GM12878 (cell line): ENCODE measurements at regions not wholly inside any gene's neighbourhood (a gene's known extent, or its start where the extent isn't known, plus 50 kb on each side); places are given as distances from the start of the nearest gene placed in this dataset.

Source experiments
- ATAC-seq: fragments of 200-7000 bp; cut with Tn5 transposase; 3 replicates; pipeline ENCODE4 v1.9.1; 2020; ENCODE audit warnings: mild to moderate bottlenecking, moderate library complexity
- BruUV-seq: library from RNA; stranded (reverse); fragments of 400-500 nt; replicated peaks from 2 replicates; lab custom pipeline; 2021; lab: Mats Ljungman, UMichigan
- CTCF ChIA-PET: fragments of 300-600 bp; sonication (Branson Sonifier 250); formaldehyde crosslinking; extraction: SDS; loops from one replicate; lab custom pipeline; 2021; ENCODE audit warnings: inconsistent platforms; lab: Yijun Ruan, JAX
- POLR2A ChIA-PET: fragments of 350-600 bp; formaldehyde crosslinking; extraction: SDS; loops from one replicate; lab custom pipeline; 2021; ENCODE audit warnings: inconsistent platforms; lab: Charles Lee
- RAD21 ChIA-PET: fragments of 300-600 bp; sonication (Branson Sonifier 250); formaldehyde crosslinking; loops from one replicate; lab custom pipeline; 2023; ENCODE audit warnings: antibody characterized with exemption; ENCODE audit not compliant: unreplicated experiment; lab: Charles Lee
- SMC1A ChIA-PET: fragments of 300-600 bp; sonication (Branson Sonifier 250); formaldehyde crosslinking; loops from one replicate; lab custom pipeline; 2023; ENCODE audit not compliant: unreplicated experiment, uncharacterized antibody; lab: Charles Lee
- DNase-seq: peaks from one replicate; pipeline ENCODE4 v3.0.0-alpha.2; 2011; ENCODE audit warnings: low read depth, low spot score
- FAIRE-seq: peaks from 3 replicates; lab custom pipeline; 2011; peaks lifted over from hg19 to GRCh38; lab: Jason Lieb, UNC
- H2AFZ ChIP-seq: 2 replicates; pipeline ENCODE4 v1.6.0; 2011; ENCODE audit warnings: low read depth, low read length, control low read depth; ENCODE audit not compliant: control insufficient read depth
- H3K27ac ChIP-seq: 2 replicates; pipeline ENCODE4 v1.5.1; 2011; ENCODE audit warnings: control low read depth; ENCODE audit not compliant: control insufficient read depth, insufficient read depth
- H3K27me3 ChIP-seq, 2 experiments: replicated peaks in 1 of 2; 2 replicates each; pipeline versions ENCODE4 v1.6.0 to v1.6.1; 2011; ENCODE audit warnings: low read length in 1 of 2; ENCODE audit not compliant: control insufficient read depth in 2 of 2, insufficient read depth in 2 of 2
- H3K36me3 ChIP-seq, 2 experiments: 2 replicates each; pipeline ENCODE4 v1.5.1; 2011; ENCODE audit warnings: low read length in 1 of 2; ENCODE audit not compliant: control insufficient read depth in 2 of 2, insufficient read depth in 2 of 2
- H3K4me1 ChIP-seq: 2 replicates; pipeline ENCODE4 v1.6.1; 2011; ENCODE audit warnings: mild to moderate bottlenecking, low read length, moderate library complexity, mixed read lengths; ENCODE audit not compliant: control insufficient read depth, insufficient read depth
- H3K4me2 ChIP-seq: 2 replicates; pipeline ENCODE4 v1.6.0; 2011; ENCODE audit warnings: control low read depth; ENCODE audit not compliant: control insufficient read depth, insufficient read depth
- H3K4me3 ChIP-seq: fragments of 200-600 bp; sonication (generic); 2 replicates; pipeline ENCODE4 v1.5.1; 2016
- H3K79me2 ChIP-seq: 2 replicates; pipeline ENCODE4 v1.6.0; 2011; ENCODE audit warnings: low read length; ENCODE audit not compliant: control insufficient read depth, insufficient read depth
- H3K9ac ChIP-seq: 2 replicates; pipeline ENCODE4 v1.8.0; 2011; ENCODE audit warnings: low read length, control low read depth, mixed read lengths; ENCODE audit not compliant: control insufficient read depth, insufficient read depth
- H3K9me3 ChIP-seq: replicated peaks from 3 replicates; pipeline ENCODE4 v1.5.1; 2011; ENCODE audit warnings: mild to moderate bottlenecking, low read length; ENCODE audit not compliant: control insufficient read depth, insufficient read depth
- H4K20me1 ChIP-seq: 2 replicates; pipeline ENCODE4 v1.6.0; 2011; ENCODE audit not compliant: control insufficient read depth, insufficient read depth
- CBX5 ChIP-seq: sonication (generic); IDR thresholded peaks from 2 replicates; pipeline ENCODE4 v1.6.1; 2016; ENCODE audit warnings: low read depth, moderate library complexity, mild to moderate bottlenecking, inconsistent platforms
- CREM ChIP-seq: IDR thresholded peaks from 2 replicates; pipeline ENCODE4 v1.6.1; 2014; ENCODE audit warnings: antibody characterized with exemption, low read depth
- DPF2 ChIP-seq: fragments of 450-650 bp; IDR thresholded peaks from 2 replicates; pipeline ENCODE4 v1.6.1; 2017; ENCODE audit warnings: mild to moderate bottlenecking
- KDM1A ChIP-seq: fragments of 200-600 bp; sonication (generic); IDR thresholded peaks from 2 replicates; pipeline ENCODE4 v1.6.1; 2016; ENCODE audit warnings: borderline replicate concordance
- KLF5 ChIP-seq: fragments of 450-650 bp; IDR thresholded peaks from 2 replicates; pipeline ENCODE4 v1.6.1; 2014; ENCODE audit warnings: mild to moderate bottlenecking; ENCODE audit not compliant: partially characterized antibody
- MTA3 ChIP-seq: IDR thresholded peaks from 2 replicates; pipeline ENCODE4 v1.6.1; 2012; ENCODE audit warnings: low read length, inconsistent platforms, borderline replicate concordance
- NFIC ChIP-seq: IDR thresholded peaks from 2 replicates; pipeline ENCODE4 v1.6.1; 2012; ENCODE audit warnings: low read depth, mild to moderate bottlenecking, inconsistent platforms, low read length, moderate library complexity
- NR2C2 ChIP-seq: IDR thresholded peaks from 2 replicates; pipeline ENCODE4 v1.6.1; 2011; ENCODE audit warnings: borderline replicate concordance, low read depth; ENCODE audit not compliant: control insufficient read depth, insufficient read length
- POLR2A ChIP-seq: IDR thresholded peaks from 2 replicates; pipeline ENCODE4 v1.6.1; 2011; ENCODE audit warnings: low read depth, mild to moderate bottlenecking, low read length
- SMC3 ChIP-seq: IDR thresholded peaks from 2 replicates; pipeline ENCODE4 v1.6.1; 2011; ENCODE audit warnings: low read length, improper control_type of control experiment, borderline replicate concordance
- SPI1 ChIP-seq: IDR thresholded peaks from 2 replicates; pipeline ENCODE4 v1.6.1; 2011; ENCODE audit warnings: low read depth, mild to moderate bottlenecking, low read length, moderate library complexity, borderline replicate concordance; ENCODE audit not compliant: insufficient read depth
- TBL1XR1 ChIP-seq: IDR thresholded peaks from 2 replicates; pipeline ENCODE4 v1.6.1; 2012; ENCODE audit warnings: low read depth, low read length, improper control_type of control experiment
- ZNF622 ChIP-seq: fragments of 450-650 bp; IDR thresholded peaks from 2 replicates; pipeline ENCODE4 v1.6.1; 2017; ENCODE audit warnings: mild to moderate bottlenecking, inconsistent platforms
- WGBS: methylation state at CpG from one replicate; pipeline ENCODE4 v1.1.6; 2016; ENCODE audit warnings: low lambda C conversion rate; ENCODE audit not compliant: insufficient replicate concordance, insufficient coverage; ENCODE audit errors: missing lambda C conversion rate; 5-methylcytosine and 5-hydroxymethylcytosine counted together
- in situ Hi-C: fragments of 300-500 bp; cut with MboI; formaldehyde crosslinking; loops from 9 replicates; pipeline ENCODE4 v1.14.3; 2018; ENCODE audit warnings: mixed read lengths
- intact Hi-C: fragments of 100-400 bp; cut with micrococcal nuclease; formaldehyde crosslinking; loops from one replicate; pipeline ENCODE4 v1.14.2; 2022; ENCODE audit not compliant: unreplicated experiment
- TF ChIP-seq, protein P1 (sequence below): IDR thresholded peaks from 2 replicates; pipeline ENCODE4 v1.6.1; 2012; ENCODE audit warnings: low read depth, low read length, improper control_type of control experiment
- TF ChIP-seq, protein P2 (sequence below): fragments of 450-650 bp; IDR thresholded peaks from 2 replicates; pipeline ENCODE4 v1.6.1; 2017; ENCODE audit warnings: borderline replicate concordance
- TF ChIP-seq, protein P3 (sequence below): fragments of 450-650 bp; formaldehyde crosslinking; IDR thresholded peaks from 2 replicates; pipeline ENCODE4 v1.4.0; 2022; ENCODE audit warnings: mild to moderate bottlenecking, moderate library complexity

DNA sequence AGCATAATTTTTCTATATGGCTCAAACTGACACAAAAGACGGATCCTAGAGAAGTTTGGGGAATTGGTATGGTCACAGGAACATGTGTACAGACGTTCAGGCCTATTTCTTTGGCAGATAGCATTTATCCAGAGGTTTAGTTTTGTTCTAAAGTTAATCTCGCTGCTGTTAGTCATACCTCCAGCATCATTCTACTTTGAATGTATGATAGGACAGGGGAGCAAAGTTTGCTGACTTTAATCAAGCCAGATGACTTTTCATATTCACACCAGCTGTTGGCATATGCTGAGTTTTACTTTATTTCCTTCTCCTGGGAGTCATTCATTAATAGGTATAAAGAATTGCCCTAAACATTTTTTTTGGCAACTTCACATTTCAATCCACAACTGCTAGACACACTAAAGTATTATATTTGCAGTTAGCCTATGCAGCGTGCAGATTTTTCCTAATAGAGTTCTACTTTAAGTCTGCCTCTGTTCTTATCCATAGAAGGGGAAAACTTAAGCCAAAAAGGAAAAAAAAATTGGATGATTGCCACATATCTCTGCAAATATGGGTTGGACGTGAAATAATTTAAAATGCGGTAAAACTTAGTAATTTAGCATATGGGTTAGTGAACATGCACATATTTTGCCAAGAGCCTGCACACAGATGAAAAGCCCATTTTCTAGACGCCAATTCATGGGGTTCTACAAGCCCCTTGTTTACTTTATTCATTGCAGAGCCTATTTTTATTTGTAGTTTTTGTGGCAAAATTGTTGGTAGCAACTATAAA is 213.1 kb downstream of the C7orf25 start:
- Histone ChIP-seq H3K4me2 (no peak overlapping the region), H3K9me3 (no peaks in the 10 kb centered on the region), H2AFZ (no peak overlapping the region), H3K79me2 (no peaks in the 10 kb centered on the region), H3K9ac (no peak overlapping the region), H3K4me3 (no peak overlapping the region), H3K27me3 (no peaks in the 10 kb centered on the region), H4K20me1 (no peaks in the 10 kb centered on the region), H3K27ac (no peak overlapping the region), H3K36me3 (no peaks in the 10 kb centered on the region), H3K4me1 (no peaks in the 10 kb centered on the region)
- ChIA-PET CTCF (no interaction called here), SMC1A (no interaction called here), POLR2A (no interaction called here), RAD21 (no interaction called here)
- no TSS peak for BruUV-seq
- in situ Hi-C loops (no loop called here), intact Hi-C loops (no loop called here)
- WGBS = 19% methylated on average over 7 of the region's 7 CpGs
- DNase-seq (no peak), ATAC-seq (no peak), FAIRE-seq (no peak)
- TF ChIP-seq POLR2A = no peak
- TF ChIP-seq KLF5 = no peak
- TF ChIP-seq, protein P1, sequence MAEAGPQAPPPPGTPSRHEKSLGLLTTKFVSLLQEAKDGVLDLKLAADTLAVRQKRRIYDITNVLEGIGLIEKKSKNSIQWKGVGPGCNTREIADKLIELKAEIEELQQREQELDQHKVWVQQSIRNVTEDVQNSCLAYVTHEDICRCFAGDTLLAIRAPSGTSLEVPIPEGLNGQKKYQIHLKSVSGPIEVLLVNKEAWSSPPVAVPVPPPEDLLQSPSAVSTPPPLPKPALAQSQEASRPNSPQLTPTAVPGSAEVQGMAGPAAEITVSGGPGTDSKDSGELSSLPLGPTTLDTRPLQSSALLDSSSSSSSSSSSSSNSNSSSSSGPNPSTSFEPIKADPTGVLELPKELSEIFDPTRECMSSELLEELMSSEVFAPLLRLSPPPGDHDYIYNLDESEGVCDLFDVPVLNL = no peak
- TF ChIP-seq KDM1A = no peak
- TF ChIP-seq SMC3 = no peak
- TF ChIP-seq NFIC = no peak
- TF ChIP-seq DPF2 = no peak
- TF ChIP-seq, protein P2, sequence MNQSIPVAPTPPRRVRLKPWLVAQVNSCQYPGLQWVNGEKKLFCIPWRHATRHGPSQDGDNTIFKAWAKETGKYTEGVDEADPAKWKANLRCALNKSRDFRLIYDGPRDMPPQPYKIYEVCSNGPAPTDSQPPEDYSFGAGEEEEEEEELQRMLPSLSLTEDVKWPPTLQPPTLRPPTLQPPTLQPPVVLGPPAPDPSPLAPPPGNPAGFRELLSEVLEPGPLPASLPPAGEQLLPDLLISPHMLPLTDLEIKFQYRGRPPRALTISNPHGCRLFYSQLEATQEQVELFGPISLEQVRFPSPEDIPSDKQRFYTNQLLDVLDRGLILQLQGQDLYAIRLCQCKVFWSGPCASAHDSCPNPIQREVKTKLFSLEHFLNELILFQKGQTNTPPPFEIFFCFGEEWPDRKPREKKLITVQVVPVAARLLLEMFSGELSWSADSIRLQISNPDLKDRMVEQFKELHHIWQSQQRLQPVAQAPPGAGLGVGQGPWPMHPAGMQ = no peak
- no peak for TF ChIP-seq SPI1
- TF ChIP-seq ZNF622 = no peak
- TF ChIP-seq, protein P3, sequence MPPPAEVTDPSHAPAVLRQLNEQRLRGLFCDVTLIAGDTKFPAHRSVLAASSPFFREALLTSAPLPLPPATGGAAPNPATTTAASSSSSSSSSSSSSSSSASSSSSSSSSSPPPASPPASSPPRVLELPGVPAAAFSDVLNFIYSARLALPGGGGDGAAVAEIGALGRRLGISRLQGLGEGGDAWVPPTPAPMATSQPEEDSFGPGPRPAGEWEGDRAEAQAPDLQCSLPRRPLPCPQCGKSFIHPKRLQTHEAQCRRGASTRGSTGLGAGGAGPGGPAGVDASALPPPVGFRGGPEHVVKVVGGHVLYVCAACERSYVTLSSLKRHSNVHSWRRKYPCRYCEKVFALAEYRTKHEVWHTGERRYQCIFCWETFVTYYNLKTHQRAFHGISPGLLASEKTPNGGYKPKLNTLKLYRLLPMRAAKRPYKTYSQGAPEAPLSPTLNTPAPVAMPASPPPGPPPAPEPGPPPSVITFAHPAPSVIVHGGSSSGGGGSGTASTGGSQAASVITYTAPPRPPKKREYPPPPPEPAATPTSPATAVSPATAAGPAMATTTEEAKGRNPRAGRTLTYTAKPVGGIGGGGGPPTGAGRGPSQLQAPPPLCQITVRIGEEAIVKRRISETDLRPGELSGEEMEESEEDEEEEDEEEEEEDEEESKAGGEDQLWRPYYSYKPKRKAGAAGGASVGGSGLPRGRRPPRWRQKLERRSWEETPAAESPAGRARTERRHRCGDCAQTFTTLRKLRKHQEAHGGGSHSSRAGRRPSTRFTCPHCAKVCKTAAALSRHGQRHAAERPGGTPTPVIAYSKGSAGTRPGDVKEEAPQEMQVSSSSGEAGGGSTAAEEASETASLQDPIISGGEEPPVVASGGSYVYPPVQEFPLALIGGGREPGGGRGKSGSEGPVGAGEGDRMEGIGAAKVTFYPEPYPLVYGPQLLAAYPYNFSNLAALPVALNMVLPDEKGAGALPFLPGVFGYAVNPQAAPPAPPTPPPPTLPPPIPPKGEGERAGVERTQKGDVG (CRISPR knock-in tag) = no peak
- no peak for TF ChIP-seq TBL1XR1
- no peak for TF ChIP-seq CREM
- no peak for TF ChIP-seq MTA3
- no peak for TF ChIP-seq NR2C2
- TF ChIP-seq CBX5 = no peak
